Heart left ventricle (tissue), 13 donors: ENCODE measurements at regions not wholly inside any gene's neighbourhood (a gene's known extent, or its start where the extent isn't known, plus 50 kb on each side); places are given as distances from the start of the nearest gene placed in this dataset.

Experiments used
- CTCF ChIP-seq, 12 donors: fragments of 200-600 bp; sonication (generic) in 4 of 12; IDR thresholded peaks; one replicate each; pipeline versions ENCODE4 v1.5.0 to v1.8.0; 2018 to 2022; ENCODE audit warnings: antibody characterized with exemption in 12 of 12, mild to moderate bottlenecking in 5 of 12
- POLR2A ChIP-seq, 2 donors: fragments of 450-650 bp; IDR thresholded peaks; one replicate each; pipeline ENCODE4 v1.6.1; 2017; ENCODE audit warnings: antibody characterized with exemption in 2 of 2, mild to moderate bottlenecking in 2 of 2, moderate library complexity in 2 of 2
- donor health status: ischemic (EF 13 %, LVEDD 7.1; RV severe dilation, severe dysfunction).
- donor health status: DM: no; HTN: yes; CAD: no.
- donor health status: DM: no; HTN: no; CAD: no.
- donor health status: ischemic (EF 25% LVEDD 6.9; RV normal size, moderate dysfunction).
- donor health status: ischemic (EF 25% LVEDD 5.7; RV mildly dilated, moderate dysfunction).
- donor health status: ischemic (EF 35%, LVEDD 5.7; RV mildly dilated, moderate dysfunction).
- donor health status: nonischemic (EF 11% LVEDD 7.7; RV severe dilation, severe dysfunction).
- donor health status: DM: yes; HTN: yes; CAD: no.
- donor health status: PGD.
- donor health status: ischemic (EF 29% LVEDD 5.4; RV normal size, mild dysfunction).
- donor health status: nonischemic (EF 23%, LVEDD 6.1; RV moderate dilation, normal function).

DNA sequence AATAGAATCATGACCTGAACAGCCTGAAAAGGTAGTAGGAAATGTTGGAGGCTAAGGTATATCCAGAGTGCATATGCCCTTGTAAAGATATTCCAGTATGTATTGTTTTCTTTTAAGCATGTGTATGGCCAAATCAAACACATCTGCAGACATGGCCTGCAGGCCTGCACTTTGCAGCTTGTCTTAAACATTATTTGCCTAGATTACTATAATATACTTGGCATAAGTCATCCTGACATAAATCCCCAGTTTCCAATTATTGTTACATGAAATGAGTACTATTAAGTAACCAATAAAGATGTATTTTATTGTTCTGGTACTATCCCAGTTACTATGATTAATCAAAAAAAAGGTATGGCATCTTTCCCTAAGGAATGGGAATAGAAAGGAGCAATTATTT lies 169.1 kb upstream of the PTBP2 start:
- TF ChIP-seq CTCF (IDR thresholded peaks at IDR 0.05): no peak
- TF ChIP-seq POLR2A (IDR thresholded peaks at IDR 0.05): no peak
